Epithelial cell of proximal tubule (primary cell): ENCODE measurements at regions not wholly inside any gene's neighbourhood (a gene's known extent, or its start where the extent isn't known, plus 50 kb on each side); places are given as distances from the start of the nearest gene placed in this dataset.

ENCODE experiments used
- DNase-seq: peaks from one replicate; pipeline ENCODE4 v3.0.0-alpha.2; 2011; ENCODE audit warnings: low read depth
- H3K4me3 ChIP-seq: 2 replicates; pipeline ENCODE4 v1.5.1; 2011; ENCODE audit warnings: low read depth, mild to moderate bottlenecking, low read length
- TF ChIP-seq, protein P1 (sequence below): conservative IDR thresholded peaks from 2 replicates; pipeline ENCODE4 v1.5.1; 2012; ENCODE audit warnings: low read depth, mild to moderate bottlenecking, low read length

DNA sequence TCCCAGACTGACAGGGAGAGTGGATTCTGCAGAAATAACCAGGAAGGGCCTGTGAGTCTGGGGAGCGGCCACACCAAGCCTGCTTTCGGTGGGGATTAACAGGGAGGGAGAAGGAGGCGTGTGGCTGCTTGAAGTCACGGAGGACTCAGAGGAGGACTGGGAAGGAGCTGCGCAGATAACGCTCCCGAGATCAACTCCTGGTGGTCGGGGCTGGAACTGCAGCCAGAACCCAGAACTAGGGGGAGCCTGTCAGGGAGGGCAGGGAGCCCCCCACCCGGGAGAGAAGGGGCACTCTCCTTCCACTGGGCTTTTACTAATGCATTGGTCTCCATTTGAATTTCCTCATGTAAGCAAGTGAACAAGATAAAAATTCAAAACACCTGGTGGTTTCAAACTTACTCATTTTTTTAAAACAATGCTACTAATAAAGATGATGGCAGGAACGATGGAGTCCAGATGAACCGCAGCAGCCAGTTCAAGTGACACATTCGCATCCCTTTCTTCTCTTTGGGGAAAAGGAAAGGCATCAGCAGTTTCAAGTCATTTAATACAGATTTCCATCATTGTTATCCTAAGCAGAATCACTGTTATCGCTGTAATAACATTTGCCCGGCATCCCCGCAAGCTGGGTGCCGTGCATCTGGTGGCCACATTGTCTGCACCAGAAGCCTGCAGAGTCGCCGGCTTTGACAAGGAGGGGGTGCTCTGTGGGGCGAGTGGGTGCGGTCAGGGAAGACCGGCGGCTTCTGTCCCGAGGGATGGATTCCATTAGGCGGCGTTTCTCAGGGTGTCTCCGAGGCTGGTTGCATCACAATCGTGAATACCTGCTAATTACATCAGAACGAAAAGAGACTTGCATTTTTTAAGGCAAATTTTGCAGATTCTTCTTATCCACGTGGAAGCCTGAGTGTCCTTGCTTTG lies 183.0 kb downstream of the FOXL1 start:
- no peak for DNase-seq
- no peak overlapping the region for H3K4me3 ChIP-seq
- TF ChIP-seq, protein P1, sequence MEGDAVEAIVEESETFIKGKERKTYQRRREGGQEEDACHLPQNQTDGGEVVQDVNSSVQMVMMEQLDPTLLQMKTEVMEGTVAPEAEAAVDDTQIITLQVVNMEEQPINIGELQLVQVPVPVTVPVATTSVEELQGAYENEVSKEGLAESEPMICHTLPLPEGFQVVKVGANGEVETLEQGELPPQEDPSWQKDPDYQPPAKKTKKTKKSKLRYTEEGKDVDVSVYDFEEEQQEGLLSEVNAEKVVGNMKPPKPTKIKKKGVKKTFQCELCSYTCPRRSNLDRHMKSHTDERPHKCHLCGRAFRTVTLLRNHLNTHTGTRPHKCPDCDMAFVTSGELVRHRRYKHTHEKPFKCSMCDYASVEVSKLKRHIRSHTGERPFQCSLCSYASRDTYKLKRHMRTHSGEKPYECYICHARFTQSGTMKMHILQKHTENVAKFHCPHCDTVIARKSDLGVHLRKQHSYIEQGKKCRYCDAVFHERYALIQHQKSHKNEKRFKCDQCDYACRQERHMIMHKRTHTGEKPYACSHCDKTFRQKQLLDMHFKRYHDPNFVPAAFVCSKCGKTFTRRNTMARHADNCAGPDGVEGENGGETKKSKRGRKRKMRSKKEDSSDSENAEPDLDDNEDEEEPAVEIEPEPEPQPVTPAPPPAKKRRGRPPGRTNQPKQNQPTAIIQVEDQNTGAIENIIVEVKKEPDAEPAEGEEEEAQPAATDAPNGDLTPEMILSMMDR, result peak; percentile 82

GRCh38 chr16:86762095-86762494 lies 183.7 kb downstream of the FOXL1 start:
- TF ChIP-seq, protein P1, result no peak
- no peak for DNase-seq
- no peak overlapping the region for H3K4me3 ChIP-seq

- H3K4me3 ChIP-seq, result no peak overlapping the region
Measured at GRCh38 chr16:86763819-86764218, 185.5 kb downstream of the FOXL1 start.

DNA sequence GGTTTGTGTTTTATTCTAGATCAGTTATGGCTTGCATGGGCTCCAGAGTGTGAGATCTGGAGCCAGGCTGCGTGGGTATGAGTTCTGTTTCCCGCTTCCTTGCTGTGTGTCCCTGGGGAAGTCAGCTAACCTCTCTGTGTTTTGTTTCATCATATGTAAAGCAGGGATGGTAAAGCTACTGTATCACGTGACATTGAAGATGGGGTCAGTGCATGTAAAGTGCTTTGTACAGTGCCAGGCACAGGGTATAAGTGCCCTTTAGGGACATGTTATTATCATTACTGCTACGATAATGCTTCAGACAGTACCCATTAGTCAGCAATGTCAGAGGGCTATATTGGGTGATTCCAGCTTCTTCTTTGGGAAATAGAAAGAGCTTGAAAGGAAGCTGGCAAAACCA lies 186.2 kb downstream of the FOXL1 start:
- TF ChIP-seq, protein P1, result no peak
- DNase-seq, result no peak
- H3K4me3 ChIP-seq, result no peak overlapping the region

More at GRCh38 chr16:86763819-86764218, 185.5 kb downstream of the FOXL1 start:
- TF ChIP-seq, protein P1, result no peak
- no peak for DNase-seq

DNA sequence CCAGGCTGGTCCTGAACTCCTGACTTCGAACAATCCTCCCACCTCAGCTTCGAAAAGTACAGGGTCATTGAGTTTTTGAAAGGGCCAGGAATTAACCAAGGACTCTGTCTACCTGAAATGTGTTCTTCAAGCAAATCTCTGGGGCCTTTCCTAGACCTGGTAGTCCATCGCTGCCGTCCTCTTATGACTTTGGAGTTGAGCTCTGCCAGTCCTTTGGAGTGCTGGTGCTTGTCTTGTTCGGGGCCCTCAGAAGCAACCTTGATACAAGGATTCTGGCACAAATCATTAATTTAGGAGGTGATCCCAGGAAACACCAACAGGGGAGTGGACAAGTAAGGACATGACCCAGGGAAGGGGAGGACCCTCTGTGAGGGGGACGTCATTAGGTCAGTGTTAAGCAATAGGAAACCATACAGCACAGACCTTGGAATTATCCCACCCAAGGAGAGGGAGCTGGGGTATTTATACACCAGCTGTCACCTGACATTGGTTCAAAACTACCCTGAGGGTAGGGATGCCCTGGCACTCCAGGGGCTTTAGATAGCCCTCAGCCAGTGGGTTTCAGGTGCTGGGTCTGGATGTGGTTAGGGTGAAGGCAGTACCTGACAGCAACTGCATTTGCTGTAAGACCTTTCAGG lies 187.2 kb downstream of the FOXL1 start:
- no peak overlapping the region for H3K4me3 ChIP-seq
- TF ChIP-seq, protein P1, result no peak
- DNase-seq, result no peak

DNA sequence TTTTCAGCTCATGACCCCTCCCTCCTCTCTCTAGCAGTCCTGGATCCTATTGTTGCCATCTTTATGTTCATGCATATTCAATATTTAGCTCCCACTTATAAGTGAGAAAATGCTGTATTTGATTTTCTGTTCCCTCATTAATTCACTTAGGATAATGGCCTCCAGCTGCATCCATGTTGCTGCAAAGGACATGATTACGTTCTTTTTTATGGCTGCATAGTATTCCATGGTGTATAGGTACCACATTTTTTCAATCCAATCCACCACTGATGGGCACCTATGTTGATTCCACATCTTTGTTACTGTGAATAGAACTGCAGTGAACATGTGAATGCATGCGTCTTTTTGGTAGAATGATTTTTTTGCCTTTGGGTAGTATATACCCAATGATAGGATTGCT lies 188.4 kb downstream of the FOXL1 start:
- no peak overlapping the region for H3K4me3 ChIP-seq
- DNase-seq, result no peak
- TF ChIP-seq, protein P1, result no peak
